ENCODE measurements at regions not wholly inside any gene's neighbourhood (a gene's known extent, or its start where the extent isn't known, plus 50 kb on each side); places are given as distances from the start of the nearest gene placed in this dataset.

DNA sequence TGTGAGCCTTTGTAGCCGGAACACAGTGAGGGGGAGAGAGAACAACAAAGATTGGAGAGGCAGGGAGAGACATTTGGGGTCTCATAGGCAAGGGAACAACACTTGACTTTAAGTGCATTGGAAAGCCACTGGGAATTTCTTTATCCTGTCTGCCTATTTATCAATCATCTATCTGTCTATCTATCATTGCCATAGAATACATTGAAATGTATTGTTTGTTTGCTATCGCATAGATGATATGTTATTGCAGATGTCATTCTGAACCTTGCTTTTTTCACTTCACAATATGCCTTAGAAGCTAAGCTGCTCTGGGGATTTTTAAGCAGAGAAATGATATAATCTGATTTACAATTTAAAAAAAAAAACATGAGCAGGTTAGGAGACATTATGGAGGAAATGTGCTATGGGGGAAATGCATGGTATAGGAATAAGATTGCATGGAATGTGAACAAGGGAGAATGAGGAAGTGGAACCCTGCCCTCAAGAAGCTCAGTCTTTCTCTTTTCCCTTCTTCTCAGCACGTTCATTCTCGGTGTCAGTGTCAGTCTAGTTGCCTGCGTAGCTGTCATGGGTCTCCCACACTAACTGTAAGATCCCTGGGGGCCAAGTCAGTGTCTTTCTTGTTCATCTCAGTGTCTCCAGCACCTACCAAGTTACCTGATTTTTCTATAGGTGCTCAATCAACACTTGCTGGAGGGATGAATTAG, 158.7 kb upstream of the ARHGAP20 start:
- Mint-ChIP-seq H3K27ac (no peak overlapping the region), H3K4me1 (ENCODE audit: low read depth) (no peaks in the 10 kb centered on the region), H3K27me3 (ENCODE audit: low read depth) (no peaks in the 10 kb centered on the region), H3K4me3 (no peak overlapping the region), H3K36me3 (ENCODE audit: low read depth) (no peaks in the 10 kb centered on the region), H3K9me3 (ENCODE audit: insufficient read depth) (no peaks in the 10 kb centered on the region)
- DNase-seq: no peak
- ATAC-seq: no peak
- ChIA-PET POLR2A (no interaction called here), CTCF (no interaction called here)

DNA sequence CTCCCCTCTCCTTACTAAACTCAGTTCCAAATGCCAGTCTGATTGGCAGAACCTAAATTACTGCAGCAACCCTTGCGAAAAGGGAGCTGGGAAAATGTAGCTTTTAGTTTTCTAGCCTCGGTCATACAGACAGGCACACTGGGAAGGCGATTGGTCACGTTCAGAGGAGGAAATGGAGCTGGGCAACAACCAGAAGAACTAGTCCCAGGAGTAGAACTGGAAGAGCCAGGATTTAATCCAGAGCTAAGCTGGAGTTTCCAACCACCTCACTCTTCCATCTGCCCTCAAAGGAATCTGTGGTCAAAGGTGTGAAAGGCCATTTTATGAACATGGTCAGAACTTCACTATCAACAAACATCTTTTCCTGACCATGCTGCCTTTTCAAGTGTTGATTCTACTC, 155.7 kb upstream of the ARHGAP20 start:
- CTCF ChIA-PET: no interaction called here
- H3K4me1 Mint-ChIP-seq (ENCODE audit: low read depth): no peaks in the 10 kb centered on the region
- POLR2A ChIA-PET: no interaction called here

DNA sequence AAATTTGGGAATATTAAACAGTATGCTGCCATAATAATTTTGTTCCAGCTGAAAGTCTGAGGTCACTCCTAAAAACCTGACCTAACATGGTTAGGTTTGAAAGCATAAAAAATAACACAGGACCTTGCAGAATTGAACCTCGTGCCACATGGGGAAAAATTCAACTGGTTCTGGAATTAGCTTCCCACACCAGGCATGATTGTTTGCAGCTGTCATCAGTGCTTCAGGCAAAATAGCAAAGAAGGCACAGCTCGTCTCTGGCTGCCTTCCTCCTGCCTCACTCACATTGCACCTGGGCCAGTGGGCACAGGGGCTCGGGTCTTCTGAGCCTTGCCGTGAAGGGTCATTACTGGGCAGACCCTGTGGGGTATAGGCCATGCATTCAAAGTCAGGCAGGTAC, 153.8 kb upstream of the ARHGAP20 start:
- H3K4me3 Mint-ChIP-seq: no peak overlapping the region
- peaks cover 2% of the 10 kb centered on the region for H3K27me3 Mint-ChIP-seq (ENCODE audit: low read depth)
- H3K36me3 Mint-ChIP-seq (ENCODE audit: low read depth): no peaks in the 10 kb centered on the region
- CTCF ChIA-PET: no interaction called here
- H3K4me1 Mint-ChIP-seq (ENCODE audit: low read depth): no peaks in the 10 kb centered on the region
- no peak for DNase-seq
- no peak overlapping the region for H3K27ac Mint-ChIP-seq
- POLR2A ChIA-PET: no interaction called here
- ATAC-seq: no peak
- no peaks in the 10 kb centered on the region for H3K9me3 Mint-ChIP-seq (ENCODE audit: insufficient read depth)

More for the DNA sequence above, 155.7 kb upstream of the ARHGAP20 start:
- no peaks in the 10 kb centered on the region for H3K36me3 Mint-ChIP-seq (ENCODE audit: low read depth)
- H3K4me3 Mint-ChIP-seq: no peak overlapping the region
- no peaks in the 10 kb centered on the region for H3K9me3 Mint-ChIP-seq (ENCODE audit: insufficient read depth)
- ATAC-seq (no peak), DNase-seq (no peak)
- no peaks in the 10 kb centered on the region for H3K27me3 Mint-ChIP-seq (ENCODE audit: low read depth)
- no peak overlapping the region for H3K27ac Mint-ChIP-seq

DNA sequence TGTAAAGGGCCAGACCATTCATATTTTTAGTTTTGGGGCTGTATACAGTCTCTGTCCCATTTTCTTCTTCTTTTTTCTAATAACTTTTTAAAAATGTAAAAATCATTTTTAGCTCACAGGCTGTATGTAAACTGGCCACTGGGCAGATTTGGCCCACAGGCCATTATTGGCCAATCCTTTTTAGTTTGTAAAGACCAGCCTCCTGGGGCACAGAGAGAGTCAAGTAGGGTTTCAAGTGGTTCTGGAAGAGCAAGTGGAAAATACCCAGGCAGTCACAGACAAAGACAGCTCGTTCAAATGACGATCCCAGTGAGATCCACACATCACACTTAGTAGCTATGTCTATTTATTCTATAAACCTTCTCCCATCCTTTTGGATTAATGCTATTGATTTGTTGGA, 150.2 kb upstream of the ARHGAP20 start:
- POLR2A ChIA-PET: no interaction called here
- H3K9me3 Mint-ChIP-seq (ENCODE audit: insufficient read depth): no peaks in the 10 kb centered on the region
- ATAC-seq: no peak
- no peaks in the 10 kb centered on the region for H3K4me1 Mint-ChIP-seq (ENCODE audit: low read depth)
- peaks cover 4% of the 10 kb centered on the region for H3K27me3 Mint-ChIP-seq (ENCODE audit: low read depth)
- no peak overlapping the region for H3K4me3 Mint-ChIP-seq
- H3K36me3 Mint-ChIP-seq (ENCODE audit: low read depth): no peaks in the 10 kb centered on the region
- no peak for DNase-seq
- CTCF ChIA-PET: interaction anchor here (1.0 kb wide), 1 partner anchor 10 kb away, joined by 3 read pairs; no protein-coding TSS in a partner anchor
- H3K27ac Mint-ChIP-seq: no peak overlapping the region

DNA sequence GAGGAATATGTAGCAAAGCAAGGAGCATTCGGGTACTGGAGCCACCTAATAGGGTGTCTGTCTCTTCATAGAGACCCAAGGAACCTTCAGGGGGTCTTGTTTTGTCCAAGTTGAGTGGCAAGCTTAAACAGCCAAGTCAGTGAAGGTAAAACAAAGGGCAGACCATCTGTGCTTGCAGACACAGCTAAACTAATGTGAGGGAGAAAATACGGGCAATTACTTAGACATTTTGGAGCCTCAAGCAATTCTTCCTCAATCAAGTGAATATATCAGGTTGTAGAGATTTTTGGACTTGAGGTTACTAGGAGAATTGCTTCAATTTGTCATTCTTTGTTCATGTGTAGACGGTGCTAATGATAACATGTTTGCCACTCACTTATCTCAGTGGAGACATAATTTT, 148.2 kb upstream of the ARHGAP20 start:
- ATAC-seq (no peak), DNase-seq (no peak)
- ChIA-PET CTCF (no interaction called here), POLR2A (no interaction called here)
- Mint-ChIP-seq H3K27ac (no peak overlapping the region), H3K27me3 (ENCODE audit: low read depth) (peaks cover 4% of the 10 kb centered on the region), H3K9me3 (ENCODE audit: insufficient read depth) (no peaks in the 10 kb centered on the region), H3K4me3 (no peak overlapping the region), H3K4me1 (ENCODE audit: low read depth) (no peaks in the 10 kb centered on the region), H3K36me3 (ENCODE audit: low read depth) (no peaks in the 10 kb centered on the region)

DNA sequence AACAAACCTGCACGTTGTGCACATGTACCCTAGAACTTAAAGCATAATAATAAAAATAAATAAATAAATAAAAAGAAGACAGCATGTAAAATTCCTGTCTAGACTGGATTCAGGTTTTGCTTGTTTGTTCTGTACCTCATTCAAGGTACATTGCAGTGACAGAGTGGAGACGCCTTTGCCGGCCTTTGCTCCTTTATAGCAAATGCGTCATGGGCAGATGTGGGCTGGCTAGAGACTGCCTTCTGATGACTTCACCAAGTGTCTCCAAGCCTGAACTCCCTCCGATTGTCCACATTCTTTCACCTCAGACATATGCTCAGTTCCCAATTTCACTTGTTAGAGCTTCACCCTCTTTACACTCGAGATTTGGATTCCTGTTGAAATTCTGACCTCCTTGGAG, 147.8 kb upstream of the ARHGAP20 start:
- ChIA-PET POLR2A (no interaction called here), CTCF (no interaction called here)
- peaks cover 4% of the 10 kb centered on the region for H3K27me3 Mint-ChIP-seq (ENCODE audit: low read depth)
- no peak overlapping the region for H3K4me3 Mint-ChIP-seq
- H3K9me3 Mint-ChIP-seq (ENCODE audit: insufficient read depth): no peaks in the 10 kb centered on the region
- no peak overlapping the region for H3K27ac Mint-ChIP-seq
- no peaks in the 10 kb centered on the region for H3K36me3 Mint-ChIP-seq (ENCODE audit: low read depth)
- no peaks in the 10 kb centered on the region for H3K4me1 Mint-ChIP-seq (ENCODE audit: low read depth)
- DNase-seq (no peak), ATAC-seq (no peak)

DNA sequence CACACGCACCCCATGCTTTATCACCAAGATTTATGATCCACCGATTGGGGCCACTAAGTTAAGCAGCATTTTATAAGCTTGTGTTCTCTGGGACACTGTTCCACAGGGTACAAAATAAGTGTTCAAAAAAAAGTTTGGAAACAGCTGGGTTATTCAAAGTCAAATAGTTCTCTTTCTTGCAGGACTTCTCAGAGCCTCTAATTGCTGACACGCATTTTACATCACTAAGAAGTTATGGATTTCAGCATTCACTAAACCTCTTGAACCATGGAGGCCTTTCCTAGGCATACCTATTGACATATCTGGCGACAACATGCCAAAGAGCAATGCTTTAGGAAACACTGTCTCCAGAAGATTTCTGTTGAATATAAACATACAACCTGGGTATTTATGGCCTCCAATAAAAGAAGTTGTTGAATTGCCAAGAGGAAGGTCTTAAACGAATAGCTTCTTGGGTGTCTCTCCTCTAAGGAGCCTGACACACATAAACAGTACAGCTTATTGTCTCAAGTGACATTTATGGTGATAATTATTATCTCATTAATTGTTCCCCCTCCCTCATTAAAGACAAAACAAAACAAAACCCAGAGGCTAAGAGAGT, 147.1 kb upstream of the ARHGAP20 start:
- no peaks in the 10 kb centered on the region for H3K36me3 Mint-ChIP-seq (ENCODE audit: low read depth)
- ATAC-seq: no peak
- no peaks in the 10 kb centered on the region for H3K9me3 Mint-ChIP-seq (ENCODE audit: insufficient read depth)
- no peak overlapping the region for H3K27ac Mint-ChIP-seq
- ChIA-PET CTCF (no interaction called here), POLR2A (no interaction called here)
- no peak for DNase-seq
- H3K4me1 Mint-ChIP-seq (ENCODE audit: low read depth): no peaks in the 10 kb centered on the region
- H3K27me3 Mint-ChIP-seq (ENCODE audit: low read depth): peaks cover 4% of the 10 kb centered on the region
- H3K4me3 Mint-ChIP-seq: no peak overlapping the region

DNA sequence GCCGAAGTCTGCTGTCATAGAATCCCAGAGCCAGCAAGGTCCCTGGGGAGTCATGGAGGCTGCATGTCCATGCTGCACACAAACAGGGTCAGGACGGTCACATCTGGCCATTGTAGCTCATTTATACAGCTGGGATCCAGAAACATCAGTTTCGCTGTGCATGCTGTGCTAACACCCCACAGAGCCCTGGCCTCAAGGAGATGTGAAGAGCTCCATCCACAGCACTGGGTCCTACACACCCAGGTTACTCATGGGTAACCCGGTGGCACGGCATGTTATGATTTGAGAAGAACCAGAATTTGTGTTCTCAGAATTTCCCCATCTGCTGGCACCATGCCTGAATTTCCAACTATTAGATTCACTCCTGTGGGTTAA, 146.3 kb upstream of the ARHGAP20 start:
- POLR2A ChIA-PET: no interaction called here
- CTCF ChIA-PET: no interaction called here
- Mint-ChIP-seq H3K4me3 (no peak overlapping the region), H3K9me3 (ENCODE audit: insufficient read depth) (no peaks in the 10 kb centered on the region), H3K4me1 (ENCODE audit: low read depth) (no peaks in the 10 kb centered on the region), H3K27me3 (ENCODE audit: low read depth) (peaks cover 4% of the 10 kb centered on the region), H3K36me3 (ENCODE audit: low read depth) (no peaks in the 10 kb centered on the region), H3K27ac (no peak overlapping the region)
- ATAC-seq: no peak
- no peak for DNase-seq

DNA sequence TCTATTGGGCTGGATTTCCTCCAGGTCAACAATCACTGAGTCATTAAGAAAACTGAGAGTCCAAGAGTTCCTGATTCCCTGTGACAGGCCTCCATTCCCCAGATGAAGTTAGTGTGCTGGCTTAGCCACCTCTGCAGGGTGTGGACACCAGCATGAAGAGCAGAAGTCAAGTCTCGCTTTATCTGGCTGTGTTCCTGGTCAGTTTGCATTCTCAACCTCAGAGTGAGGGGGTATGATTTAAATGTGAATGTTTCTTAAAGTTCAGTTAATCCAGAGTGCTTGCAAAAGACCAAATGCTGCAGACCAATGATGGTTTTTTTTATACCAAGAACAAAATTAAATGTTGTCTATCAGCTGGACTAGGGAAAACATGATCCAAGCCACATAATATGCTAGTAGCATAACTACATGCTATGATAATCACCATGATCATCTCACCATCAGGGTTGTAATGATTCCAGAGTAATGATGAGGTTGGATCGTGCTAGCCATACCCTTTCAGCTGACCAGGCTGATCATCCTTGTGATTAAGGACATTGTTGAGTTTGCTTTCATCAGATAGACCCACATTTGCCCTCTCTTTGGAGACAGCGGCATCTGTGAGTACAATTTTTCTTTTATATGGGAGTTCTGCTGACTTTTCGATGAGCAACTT, 145.8 kb upstream of the ARHGAP20 start:
- Mint-ChIP-seq H3K9me3 (ENCODE audit: insufficient read depth) (no peaks in the 10 kb centered on the region), H3K27me3 (ENCODE audit: low read depth) (peaks cover 4% of the 10 kb centered on the region), H3K27ac (no peak overlapping the region), H3K4me1 (ENCODE audit: low read depth) (no peaks in the 10 kb centered on the region), H3K36me3 (ENCODE audit: low read depth) (no peaks in the 10 kb centered on the region), H3K4me3 (no peak overlapping the region)
- no peak for ATAC-seq
- no peak for DNase-seq
- POLR2A ChIA-PET: no interaction called here
- CTCF ChIA-PET: no interaction called here

DNA sequence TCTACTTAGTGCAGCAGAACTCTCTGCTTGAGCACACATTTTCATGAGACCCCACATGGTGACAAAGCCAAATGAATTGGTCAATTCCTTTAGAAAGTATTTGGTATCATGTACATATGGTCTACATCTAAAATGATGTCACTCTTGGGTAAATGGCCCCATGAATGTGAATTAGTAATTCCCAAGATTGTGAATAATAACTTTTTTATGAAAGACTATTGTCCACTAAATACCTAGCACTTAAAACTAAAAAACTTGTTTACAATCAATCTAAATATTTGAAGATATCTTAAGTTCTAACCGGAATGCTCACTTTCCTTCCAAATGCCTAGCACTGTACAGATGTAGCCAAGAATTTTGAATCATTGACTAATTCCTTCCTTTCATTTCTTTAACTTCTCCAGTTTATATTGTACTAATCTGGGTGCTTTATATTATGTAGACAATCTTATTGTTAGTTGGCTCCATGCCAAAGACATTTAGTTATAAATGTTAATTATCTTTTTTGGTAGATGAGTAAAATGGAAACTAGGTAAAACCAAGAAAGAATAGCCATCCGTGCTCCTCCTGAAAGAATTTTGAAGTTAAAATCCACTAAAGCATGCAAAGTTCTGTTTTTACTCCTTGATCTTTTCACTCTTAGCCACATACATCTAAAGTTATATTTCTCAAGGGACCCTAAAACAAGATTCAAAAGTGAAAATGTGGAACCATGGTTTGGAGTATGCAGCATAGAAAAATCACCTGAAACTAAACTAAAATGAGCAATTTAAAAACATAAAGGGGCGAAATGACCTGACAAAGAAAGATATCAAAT, 145.0 kb upstream of the ARHGAP20 start:
- H3K27me3 Mint-ChIP-seq (ENCODE audit: low read depth): peaks cover 2% of the 10 kb centered on the region
- H3K4me3 Mint-ChIP-seq: no peak overlapping the region
- ChIA-PET POLR2A (no interaction called here), CTCF (no interaction called here)
- H3K36me3 Mint-ChIP-seq (ENCODE audit: low read depth): no peaks in the 10 kb centered on the region
- no peak overlapping the region for H3K27ac Mint-ChIP-seq
- H3K4me1 Mint-ChIP-seq (ENCODE audit: low read depth): no peaks in the 10 kb centered on the region
- ATAC-seq (no peak), DNase-seq (no peak)
- no peaks in the 10 kb centered on the region for H3K9me3 Mint-ChIP-seq (ENCODE audit: insufficient read depth)

DNA sequence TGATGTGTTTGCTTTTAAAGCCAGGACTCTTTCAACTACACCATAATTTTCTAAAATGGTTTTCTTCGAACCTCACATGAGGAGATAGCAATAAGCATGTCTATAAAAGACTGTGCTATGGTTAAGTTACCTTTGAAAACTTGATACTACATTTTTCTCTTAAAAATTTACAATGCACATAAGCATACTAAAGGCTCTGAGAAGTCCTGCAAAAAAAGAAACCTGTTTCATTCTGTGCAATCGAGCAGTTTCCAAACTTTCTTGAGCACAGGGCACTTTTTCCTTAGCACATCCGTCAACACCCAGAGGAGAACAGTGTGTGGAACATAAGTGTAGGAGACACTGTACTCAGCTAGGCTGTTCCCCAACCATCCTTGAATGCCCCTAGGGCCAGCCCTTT, 144.1 kb upstream of the ARHGAP20 start:
- POLR2A ChIA-PET: no interaction called here
- DNase-seq (no peak), ATAC-seq (no peak)
- H3K27ac Mint-ChIP-seq: no peak overlapping the region
- H3K36me3 Mint-ChIP-seq (ENCODE audit: low read depth): no peaks in the 10 kb centered on the region
- no peak overlapping the region for H3K4me3 Mint-ChIP-seq
- CTCF ChIA-PET: no interaction called here
- H3K9me3 Mint-ChIP-seq (ENCODE audit: insufficient read depth): no peaks in the 10 kb centered on the region
- H3K4me1 Mint-ChIP-seq (ENCODE audit: low read depth): no peaks in the 10 kb centered on the region
- H3K27me3 Mint-ChIP-seq (ENCODE audit: low read depth): peaks cover 2% of the 10 kb centered on the region

DNA sequence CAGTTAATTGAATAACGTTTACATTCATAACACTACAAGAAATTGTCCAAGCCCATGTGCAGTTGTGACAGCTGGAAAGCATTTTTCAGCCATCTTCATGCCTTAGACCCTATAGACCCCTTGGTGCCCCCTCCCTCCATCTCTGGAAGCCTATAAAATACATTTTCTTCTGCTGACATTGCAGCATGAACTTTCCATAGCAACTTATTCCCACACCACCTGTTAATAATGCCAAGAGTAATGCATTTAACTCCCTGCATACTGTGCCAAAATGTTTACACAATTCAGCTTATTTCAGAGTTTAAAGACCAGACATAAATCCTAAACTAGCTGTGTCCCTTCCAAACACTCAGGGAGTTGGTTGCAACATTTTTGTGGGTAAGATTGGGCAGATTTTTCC, 143.0 kb upstream of the ARHGAP20 start:
- POLR2A ChIA-PET: no interaction called here

More for the DNA sequence above, 143.0 kb upstream of the ARHGAP20 start:
- ATAC-seq (no peak), DNase-seq (no peak)
- no peaks in the 10 kb centered on the region for H3K36me3 Mint-ChIP-seq (ENCODE audit: low read depth)
- H3K27ac Mint-ChIP-seq: no peak overlapping the region
- H3K4me1 Mint-ChIP-seq (ENCODE audit: low read depth): no peaks in the 10 kb centered on the region
- H3K27me3 Mint-ChIP-seq (ENCODE audit: low read depth): peaks cover 2% of the 10 kb centered on the region
- CTCF ChIA-PET: no interaction called here
- no peak overlapping the region for H3K4me3 Mint-ChIP-seq
- H3K9me3 Mint-ChIP-seq (ENCODE audit: insufficient read depth): no peaks in the 10 kb centered on the region
